ENCODE measurements at regions not wholly inside any gene's neighbourhood (a gene's known extent, or its start where the extent isn't known, plus 50 kb on each side); places are given as distances from the start of the nearest gene placed in this dataset.

DNA sequence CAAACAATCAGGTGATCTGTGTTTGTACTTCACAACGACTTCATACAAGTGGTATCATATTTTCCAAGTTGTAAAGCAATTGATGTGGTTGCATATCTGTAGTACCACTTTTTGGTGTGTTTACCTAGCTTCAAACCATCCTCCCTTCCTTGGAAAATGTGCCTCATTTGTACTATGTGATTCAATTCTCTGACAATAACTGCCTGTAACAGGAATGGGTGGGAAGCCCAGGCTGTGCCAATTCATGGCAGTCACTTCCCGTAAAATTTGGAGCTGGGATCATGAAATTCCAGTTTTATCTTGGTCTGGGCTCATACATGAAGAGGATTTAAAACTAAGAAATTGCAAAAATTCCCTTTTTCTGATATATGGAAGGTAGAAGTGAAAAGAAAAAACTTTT is 250.1 kb downstream of the DIO2 start:
- DNase-seq (ENCODE audit: low read depth): no peak

DNA sequence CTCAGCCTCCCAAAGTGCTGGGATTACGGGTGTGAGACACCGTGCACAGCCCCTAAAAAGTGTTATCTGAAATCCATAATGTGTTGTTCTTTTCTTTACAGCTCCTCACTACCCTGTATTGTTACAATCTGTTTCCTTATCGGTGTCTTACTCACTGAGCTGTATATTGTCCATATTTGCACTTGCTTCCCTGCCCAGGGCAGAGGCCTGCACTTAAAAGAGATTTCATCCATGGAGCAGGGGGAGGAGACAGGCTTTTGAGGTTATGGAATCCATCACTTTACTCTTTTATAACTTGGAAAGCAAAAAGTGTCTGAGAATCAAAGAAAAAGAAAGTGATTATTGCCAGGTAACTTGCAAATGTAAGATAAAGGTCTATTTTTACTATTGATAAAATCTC is 251.0 kb downstream of the DIO2 start:
- DNase-seq (ENCODE audit: low read depth): no peak

DNA sequence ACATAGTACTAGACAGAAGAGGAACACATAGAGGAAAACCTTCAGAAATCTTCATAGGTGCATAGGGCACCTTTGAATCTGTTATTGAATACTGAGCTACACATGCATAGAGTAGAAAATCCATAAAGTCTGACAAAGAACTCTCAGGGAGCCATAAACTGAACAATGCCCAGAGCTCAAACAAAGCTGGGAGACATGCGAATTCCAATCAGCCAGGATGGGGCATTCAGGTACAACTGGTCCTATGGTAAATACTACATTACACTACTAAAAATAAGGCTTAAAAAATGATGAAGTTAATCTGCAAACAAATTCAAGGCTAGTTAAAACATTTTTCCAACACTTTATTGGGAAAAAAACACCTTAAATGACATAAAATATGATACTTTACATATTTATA is 259.7 kb downstream of the DIO2 start:
- no peak for DNase-seq (ENCODE audit: low read depth)

DNA sequence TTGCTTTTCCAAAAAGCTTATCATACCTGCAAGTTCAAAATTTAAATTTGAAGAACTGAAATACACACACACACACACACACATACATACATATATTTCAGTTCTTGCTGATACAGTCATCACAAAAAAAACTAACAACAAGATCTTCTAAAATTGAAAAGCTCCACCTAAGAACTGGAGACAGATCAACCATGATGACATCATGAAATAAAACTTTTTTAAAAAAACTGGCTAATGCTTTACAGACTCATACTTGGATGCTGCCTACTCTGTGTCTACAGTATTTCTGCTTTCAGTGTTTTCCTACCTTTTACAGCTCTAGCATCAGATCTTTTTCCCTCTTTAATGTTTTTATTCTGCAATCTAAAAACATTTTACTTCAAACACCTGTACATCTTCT is 261.4 kb downstream of the DIO2 start:
- DNase-seq (ENCODE audit: low read depth): no peak

DNA sequence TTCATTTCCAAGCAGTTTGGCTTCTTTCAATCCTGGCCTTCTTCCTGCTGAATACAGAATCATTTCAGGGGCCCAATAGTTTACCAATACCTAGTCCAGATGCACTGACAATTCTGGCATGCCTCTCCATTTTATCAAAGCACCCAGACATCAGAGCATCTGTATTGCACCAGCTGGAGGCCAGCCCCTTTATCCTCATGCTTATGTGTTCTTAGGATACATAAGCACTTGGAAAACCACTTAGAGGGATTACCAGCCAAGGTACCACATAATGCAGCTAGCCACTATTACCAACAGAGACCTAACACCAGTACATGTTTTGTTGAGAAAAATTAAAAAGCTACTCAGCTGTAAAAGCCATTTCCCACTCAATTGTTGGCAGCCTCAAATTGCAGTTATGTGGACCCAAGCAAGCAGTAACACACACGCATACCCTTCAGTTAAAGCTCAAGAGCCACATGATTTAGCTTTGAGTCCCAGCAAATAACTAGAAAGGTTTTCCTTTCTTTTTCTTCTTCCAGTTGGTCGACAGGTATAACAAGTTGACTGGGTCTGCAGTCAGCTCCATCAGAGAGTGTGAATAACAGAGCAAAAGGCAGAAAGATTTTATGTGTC is 263.8 kb downstream of the DIO2 start:
- DNase-seq (ENCODE audit: low read depth): no peak

DNA sequence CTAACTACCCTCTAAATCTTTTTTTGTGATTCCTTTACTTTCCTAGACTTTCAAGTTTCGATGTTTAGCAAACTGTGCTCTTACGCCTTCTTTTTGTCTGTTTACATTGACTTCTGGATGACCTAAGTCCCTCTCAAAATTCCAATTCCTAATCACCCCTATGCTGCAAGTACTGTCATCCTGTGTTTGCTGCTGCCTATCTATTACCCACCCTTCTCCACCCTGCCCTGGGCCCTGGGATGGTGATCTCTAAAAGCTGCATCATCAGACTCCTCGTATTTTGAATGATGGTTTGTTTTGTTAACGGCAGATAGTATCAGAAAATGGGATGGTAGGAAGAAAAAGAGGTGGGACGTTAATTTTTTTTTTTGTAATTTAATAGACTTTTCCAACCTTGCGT is 272.1 kb downstream of the DIO2 start:
- no peak for DNase-seq (ENCODE audit: low read depth)

DNA sequence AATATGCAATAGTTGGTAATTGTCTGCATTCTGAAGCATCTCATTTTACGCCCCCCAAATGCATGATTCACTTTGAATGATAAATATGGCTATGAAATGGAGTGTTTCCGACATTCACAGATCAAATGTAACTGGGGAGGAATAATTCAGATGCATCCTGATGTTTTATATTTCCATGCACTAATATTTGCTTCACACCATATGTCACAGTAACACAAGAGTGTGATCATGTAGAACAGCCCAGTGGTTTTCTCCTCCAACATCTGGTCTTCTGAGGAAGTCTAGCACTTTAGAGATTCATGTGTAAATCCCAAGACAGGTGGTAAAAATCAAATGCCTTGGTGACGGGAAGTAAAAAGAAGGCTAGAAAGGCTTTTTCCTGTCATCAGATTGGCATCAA is 273.1 kb downstream of the DIO2 start:
- DNase-seq (ENCODE audit: low read depth): no peak

DNA sequence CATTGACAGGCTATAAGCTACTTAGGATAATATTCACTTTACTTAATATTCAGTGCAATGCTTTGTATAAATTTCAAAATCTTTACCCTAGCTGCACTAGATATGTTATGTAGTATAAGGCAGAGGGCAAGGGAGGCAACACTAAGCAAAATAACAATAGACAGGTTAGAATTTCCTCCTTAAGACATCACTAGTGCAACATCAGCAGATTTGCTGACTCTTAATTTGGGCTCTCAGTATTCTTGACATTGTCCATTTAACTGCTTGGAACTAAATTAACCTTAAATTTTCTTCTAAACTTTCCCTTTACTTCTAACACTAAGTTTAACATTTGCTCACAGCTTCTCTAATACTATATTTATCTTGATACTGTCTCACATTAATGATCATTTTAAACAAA is 273.9 kb downstream of the DIO2 start:
- DNase-seq (ENCODE audit: low read depth): no peak

DNA sequence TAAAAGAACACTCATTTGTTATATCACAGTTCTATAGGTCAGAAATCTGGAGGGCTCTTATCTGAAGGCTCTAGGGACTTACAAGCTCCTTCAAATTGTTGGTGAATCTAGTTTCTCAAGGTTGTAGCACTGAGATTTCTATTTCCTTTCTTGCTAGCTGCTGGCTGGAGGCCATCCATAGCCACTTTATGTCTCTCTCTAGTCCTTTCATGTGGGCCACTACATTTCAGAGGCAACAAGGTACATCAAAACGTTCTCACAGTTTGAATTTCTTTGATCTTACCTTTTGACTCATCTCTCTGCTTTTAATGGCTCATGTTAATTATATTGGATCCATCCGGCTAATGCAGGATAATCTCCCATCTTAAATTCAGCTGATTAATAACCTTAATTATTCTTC is 286.8 kb downstream of the DIO2 start:
- no peak for DNase-seq (ENCODE audit: low read depth)

DNA sequence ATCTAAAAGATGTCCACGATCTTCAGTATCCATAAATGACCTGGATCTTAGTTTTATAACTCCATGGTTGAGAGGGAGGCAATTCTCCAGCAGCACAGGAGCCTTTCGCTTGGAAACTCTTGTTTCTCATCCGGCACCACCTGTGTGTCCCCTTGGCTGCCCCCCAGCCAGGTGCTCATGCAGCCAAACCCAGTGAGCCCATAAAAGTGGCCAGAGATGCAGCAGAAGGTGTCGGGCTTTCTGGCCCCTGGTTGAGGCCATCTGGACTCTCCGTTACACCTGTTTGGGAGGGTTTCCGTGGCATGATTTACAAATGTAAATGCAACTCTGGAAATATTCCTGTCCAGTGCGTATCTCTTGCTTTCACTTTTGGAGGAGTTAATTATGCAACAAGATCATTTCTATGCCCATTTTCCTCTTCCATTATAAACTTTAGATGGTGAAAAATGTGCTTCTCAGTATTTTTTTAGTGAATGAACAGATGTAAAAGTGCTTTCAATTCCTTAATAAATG is 291.1 kb downstream of the DIO2 start:
- no peak for DNase-seq (ENCODE audit: low read depth)
